Prostate gland (tissue), 2 donors: ENCODE measurements at regions not wholly inside any gene's neighbourhood (a gene's known extent, or its start where the extent isn't known, plus 50 kb on each side); places are given as distances from the start of the nearest gene placed in this dataset.

Experiments
- DNase-seq: peaks from one replicate; pipeline ENCODE4 v3.0.0-alpha.2; 2019; ENCODE audit warnings: low spot score
- H3K27ac ChIP-seq, 2 donors: fragments of 200-600 bp; sonication (generic); 2 replicates each; pipeline ENCODE4 v1.5.1; 2017 to 2019
- H3K27me3 ChIP-seq: fragments of 200-600 bp; sonication (generic); replicated peaks from 2 replicates; pipeline ENCODE4 v1.5.1; 2019; ENCODE audit not compliant: insufficient read depth
- H3K36me3 ChIP-seq, 2 donors: fragments of 200-600 bp; sonication (generic); 1 replicate in 1 of 2; 2 replicates in 1 of 2; pipeline versions ENCODE4 v1.5.1 to v1.8.1; 2017 to 2019
- H3K4me1 ChIP-seq: fragments of 200-600 bp; sonication (generic); replicated peaks from 2 replicates; pipeline ENCODE4 v1.5.1; 2019
- H3K4me3 ChIP-seq, 2 donors: fragments of 200-600 bp; sonication (generic); 2 replicates each; pipeline ENCODE4 v1.5.1; 2017 to 2019
- H3K9me3 ChIP-seq: fragments of 200-600 bp; sonication (generic); 2 replicates; pipeline ENCODE4 v1.5.1; 2017
- POLR2A ChIP-seq: fragments of 450-650 bp; IDR thresholded peaks from one replicate; pipeline ENCODE4 v1.6.1; 2016; ENCODE audit warnings: antibody characterized with exemption, mild to moderate bottlenecking
- POLR2AphosphoS5 ChIP-seq: sonication (generic); formaldehyde crosslinking; IDR thresholded peaks from one replicate; pipeline ENCODE4 v1.6.1; 2017; ENCODE audit warnings: antibody characterized with exemption
- WGBS: methylation state at CpG from one replicate; pipeline ENCODE4 v1.1.5; 2018; 5-methylcytosine and 5-hydroxymethylcytosine counted together
- intact Hi-C: fragments of 100-400 bp; cut with DNase I; formaldehyde crosslinking; loops from one replicate; pipeline ENCODE4 v1.14.2; 2022
- TF ChIP-seq, protein P1 (sequence below), 4 experiments: fragments of 200-600 bp in 2 of 4; fragments of 450-650 bp in 2 of 4; sonication (generic) in 2 of 4; IDR thresholded peaks; 1 replicate in 3 of 4; 2 replicates in 1 of 4; pipeline ENCODE4 v1.5.1; 2016 to 2019; ENCODE audit warnings: antibody characterized with exemption in 4 of 4, mild to moderate bottlenecking in 2 of 4, moderate library complexity in 2 of 4

DNA sequence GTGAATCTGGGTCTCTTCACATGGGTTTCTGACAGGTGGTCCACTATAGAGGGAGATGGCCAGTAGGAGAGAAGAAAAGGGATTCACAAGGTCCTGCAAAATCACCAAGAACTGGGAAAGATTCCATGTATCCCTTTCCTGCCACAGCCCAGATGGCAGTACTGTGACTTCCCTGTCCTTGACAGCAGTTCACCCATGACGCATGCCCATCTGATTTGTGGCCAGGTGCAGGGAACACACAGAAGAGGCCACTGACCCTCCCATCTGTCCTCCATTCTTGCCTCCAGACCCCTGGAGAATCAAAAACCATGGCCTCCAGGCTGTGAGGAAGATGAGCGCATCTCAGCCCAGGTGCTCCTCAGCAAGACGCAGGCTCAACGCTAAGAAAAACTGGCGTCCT lies 183.1 kb upstream of the RREB1 start:
- no peaks in the 10 kb centered on the region for H3K27me3 ChIP-seq
- no peak for DNase-seq
- no peaks in the 10 kb centered on the region for H3K9me3 ChIP-seq
- H3K36me3 ChIP-seq: no peaks in the 10 kb centered on the region
- intact Hi-C loops: loop anchor here (10.0 kb wide), 1 partner anchor 310 kb away; no protein-coding TSS in a partner anchor
- TF ChIP-seq POLR2AphosphoS5 (no peak), POLR2A (no peak)
- TF ChIP-seq, protein P1, sequence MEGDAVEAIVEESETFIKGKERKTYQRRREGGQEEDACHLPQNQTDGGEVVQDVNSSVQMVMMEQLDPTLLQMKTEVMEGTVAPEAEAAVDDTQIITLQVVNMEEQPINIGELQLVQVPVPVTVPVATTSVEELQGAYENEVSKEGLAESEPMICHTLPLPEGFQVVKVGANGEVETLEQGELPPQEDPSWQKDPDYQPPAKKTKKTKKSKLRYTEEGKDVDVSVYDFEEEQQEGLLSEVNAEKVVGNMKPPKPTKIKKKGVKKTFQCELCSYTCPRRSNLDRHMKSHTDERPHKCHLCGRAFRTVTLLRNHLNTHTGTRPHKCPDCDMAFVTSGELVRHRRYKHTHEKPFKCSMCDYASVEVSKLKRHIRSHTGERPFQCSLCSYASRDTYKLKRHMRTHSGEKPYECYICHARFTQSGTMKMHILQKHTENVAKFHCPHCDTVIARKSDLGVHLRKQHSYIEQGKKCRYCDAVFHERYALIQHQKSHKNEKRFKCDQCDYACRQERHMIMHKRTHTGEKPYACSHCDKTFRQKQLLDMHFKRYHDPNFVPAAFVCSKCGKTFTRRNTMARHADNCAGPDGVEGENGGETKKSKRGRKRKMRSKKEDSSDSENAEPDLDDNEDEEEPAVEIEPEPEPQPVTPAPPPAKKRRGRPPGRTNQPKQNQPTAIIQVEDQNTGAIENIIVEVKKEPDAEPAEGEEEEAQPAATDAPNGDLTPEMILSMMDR (IDR thresholded peaks at IDR 0.05): no peak
- H3K4me3 ChIP-seq: no peak overlapping the region
- WGBS: 97% methylated on average over 5 of the region's 5 CpGs
- H3K4me1 ChIP-seq: no peaks in the 10 kb centered on the region
- H3K27ac ChIP-seq: no peak overlapping the region

DNA sequence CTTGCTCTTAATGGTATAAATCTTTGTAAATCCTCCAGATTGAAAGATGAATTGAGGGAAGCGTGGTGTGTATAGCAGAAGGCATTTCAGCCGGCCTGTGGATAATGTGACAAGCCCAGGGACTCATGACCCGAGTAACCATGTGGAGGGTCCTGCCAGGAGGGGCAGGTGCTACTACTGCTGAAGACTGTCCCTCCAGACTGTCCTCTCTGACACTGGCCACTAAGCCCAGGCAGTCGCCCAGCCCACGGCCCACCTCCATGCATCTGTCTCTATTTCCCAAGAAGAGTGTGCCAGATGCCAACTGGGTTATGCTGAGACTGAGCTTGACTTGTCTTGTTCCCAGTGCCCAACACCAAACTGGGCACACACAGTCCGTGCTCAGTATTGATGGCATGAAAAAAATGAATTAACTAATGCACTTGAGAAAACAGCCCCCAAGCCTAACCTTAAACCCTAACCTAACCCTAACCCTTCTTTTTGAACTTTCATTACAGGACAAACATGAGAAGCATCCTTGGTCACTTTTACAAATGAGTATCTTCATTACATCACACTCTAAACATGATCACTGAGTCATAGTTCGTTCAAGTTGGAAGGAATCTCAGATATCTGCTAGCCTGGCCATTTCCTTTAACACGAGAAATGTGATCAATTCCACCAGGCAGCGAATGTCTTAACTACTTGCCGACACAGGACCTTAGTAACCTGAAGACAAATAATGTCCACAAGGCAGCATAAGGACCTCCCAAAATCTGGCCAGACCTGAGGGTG lies 182.2 kb upstream of the RREB1 start:
- TF ChIP-seq POLR2A: no peak
- no peak for TF ChIP-seq POLR2AphosphoS5
- TF ChIP-seq, protein P1 (IDR thresholded peaks at IDR 0.05): no peak
- no peak for DNase-seq
- no peaks in the 10 kb centered on the region for H3K27me3 ChIP-seq
- 94% methylated on average over 10 of the region's 10 CpGs for WGBS
- H3K4me3 ChIP-seq: no peak overlapping the region
- H3K27ac ChIP-seq: no peak overlapping the region
- H3K36me3 ChIP-seq: no peaks in the 10 kb centered on the region
- intact Hi-C loops: loop anchor here (10.0 kb wide), 1 partner anchor 309 kb away; no protein-coding TSS in a partner anchor
- H3K4me1 ChIP-seq: no peaks in the 10 kb centered on the region
- no peaks in the 10 kb centered on the region for H3K9me3 ChIP-seq

DNA sequence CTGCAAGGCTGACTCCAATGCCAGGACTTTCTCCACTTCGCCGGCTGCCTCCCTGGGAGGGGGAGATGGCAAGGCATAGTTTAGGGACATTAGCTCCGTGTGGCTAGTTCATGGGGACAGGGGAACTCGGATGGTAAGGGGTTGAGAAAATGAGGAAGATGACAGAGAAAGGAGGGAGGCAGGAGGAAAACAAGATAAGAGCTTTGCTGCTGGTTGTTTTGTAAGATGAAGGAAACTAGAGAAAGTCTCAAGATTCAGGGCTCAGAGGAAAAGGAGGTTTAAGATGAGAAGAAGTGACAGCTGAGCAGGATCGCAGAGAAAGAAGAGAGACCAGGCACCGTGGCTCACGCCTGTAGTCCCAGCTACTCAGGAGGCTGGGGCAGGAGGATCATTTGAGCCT lies 180.9 kb upstream of the RREB1 start:
- Histone ChIP-seq H3K36me3 (no peaks in the 10 kb centered on the region), H3K27me3 (no peaks in the 10 kb centered on the region), H3K4me3 (no peak overlapping the region), H3K27ac (no peak overlapping the region), H3K4me1 (no peaks in the 10 kb centered on the region), H3K9me3 (no peaks in the 10 kb centered on the region)
- DNase-seq: no peak
- no peak for TF ChIP-seq POLR2AphosphoS5
- intact Hi-C loops: loop anchor here (10.0 kb wide), 1 partner anchor 308 kb away; no protein-coding TSS in a partner anchor
- WGBS: 91% methylated on average over 7 of the region's 7 CpGs

DNA sequence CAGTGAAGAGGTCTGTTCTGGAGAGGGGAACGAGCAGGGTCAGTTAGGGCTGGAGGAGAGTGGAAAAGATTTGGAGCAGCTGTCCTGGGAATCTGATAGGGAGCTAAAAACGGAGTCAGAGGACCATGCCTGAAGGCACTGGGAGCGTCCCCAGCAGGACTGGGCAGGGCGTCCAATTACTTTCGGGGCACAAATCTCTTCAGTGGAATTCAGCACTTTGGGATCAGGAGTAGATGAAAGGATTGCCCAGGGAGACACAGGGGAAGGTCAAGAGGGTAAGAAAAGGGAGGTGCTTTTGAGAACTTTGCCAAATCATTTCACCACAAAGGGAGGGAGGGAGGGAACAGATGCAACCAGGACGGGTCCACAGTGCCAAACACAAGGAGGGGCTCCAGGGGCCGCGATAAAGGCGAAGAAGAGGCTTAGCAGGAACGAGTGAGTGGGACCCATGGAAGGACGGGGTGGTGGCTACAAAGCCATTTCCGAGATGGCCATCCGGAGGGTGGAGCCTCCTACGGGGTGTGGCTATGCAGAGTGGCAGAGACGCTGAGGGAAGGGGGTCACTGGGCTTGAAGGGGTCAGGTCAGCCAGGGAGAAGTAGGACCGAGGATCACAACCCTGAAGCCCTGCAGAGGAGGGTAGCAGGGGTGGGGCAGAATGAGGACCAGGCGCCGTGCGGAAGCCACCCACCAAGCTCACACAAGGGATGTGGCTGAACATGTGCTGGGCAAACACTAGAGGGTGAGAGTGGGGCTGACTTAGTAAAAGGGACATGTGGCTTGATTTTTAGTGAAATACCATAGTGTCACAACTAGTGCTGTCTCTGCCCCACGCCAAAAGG lies 180.0 kb upstream of the RREB1 start:
- H3K4me3 ChIP-seq: no peak overlapping the region

More for the DNA sequence above, 180.0 kb upstream of the RREB1 start:
- Histone ChIP-seq H3K27ac (no peak overlapping the region), H3K4me1 (no peaks in the 10 kb centered on the region), H3K27me3 (no peaks in the 10 kb centered on the region), H3K9me3 (no peaks in the 10 kb centered on the region), H3K36me3 (no peaks in the 10 kb centered on the region)
- intact Hi-C loops: loop anchor here (10.0 kb wide), 1 partner anchor 307 kb away; no protein-coding TSS in a partner anchor
- WGBS: 57% methylated on average over 20 of the region's 20 CpGs
- DNase-seq: no peak
- TF ChIP-seq, protein P1 (IDR thresholded peaks at IDR 0.05): no peak
- no peak for TF ChIP-seq POLR2A
- no peak for TF ChIP-seq POLR2AphosphoS5
